NCI-H526 treated with DMSO at 0.1 percent for 48 hours (cell line): ENCODE measurements at regions not wholly inside any gene's neighbourhood (a gene's known extent, or its start where the extent isn't known, plus 50 kb on each side); places are given as distances from the start of the nearest gene placed in this dataset.
"Not testable (repeated sequence)": the region's sequence is repeated elsewhere in the genome, so short reads cannot be mapped to it uniquely, and the experiment has no call there.

Experiments
- DNase-seq: peaks from one replicate; lab custom pipeline; 2025; lab: John Stamatoyannopoulos, UW

DNA sequence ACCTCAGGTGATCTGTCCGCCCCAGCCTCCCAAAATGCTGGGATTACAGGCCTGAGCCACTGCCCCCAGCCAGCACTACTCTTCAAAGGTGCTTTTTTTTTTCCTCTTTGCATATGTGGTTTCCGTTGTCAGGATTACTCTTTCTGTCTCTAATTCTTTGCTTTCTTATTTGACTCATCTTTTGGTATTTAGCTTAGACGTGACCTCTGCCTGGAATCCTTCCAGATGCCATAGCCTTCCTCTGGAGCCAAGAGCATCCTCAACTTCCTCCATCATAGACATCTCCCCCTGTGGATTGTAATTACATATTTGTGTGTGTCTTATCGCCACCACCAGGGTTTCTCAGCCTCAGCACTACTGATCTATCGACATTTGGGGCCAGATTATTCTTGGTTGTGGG, 84.4 kb upstream of the XYLT1 start:
- DNase-seq = no peak

GRCh38 chr16:17552351-17552750, 81.6 kb upstream of the XYLT1 start:
- no peak for DNase-seq

- DNase-seq = not testable (repeated sequence)
Measured at GRCh38 chr16:17551682-17552081, 80.9 kb upstream of the XYLT1 start.

DNA sequence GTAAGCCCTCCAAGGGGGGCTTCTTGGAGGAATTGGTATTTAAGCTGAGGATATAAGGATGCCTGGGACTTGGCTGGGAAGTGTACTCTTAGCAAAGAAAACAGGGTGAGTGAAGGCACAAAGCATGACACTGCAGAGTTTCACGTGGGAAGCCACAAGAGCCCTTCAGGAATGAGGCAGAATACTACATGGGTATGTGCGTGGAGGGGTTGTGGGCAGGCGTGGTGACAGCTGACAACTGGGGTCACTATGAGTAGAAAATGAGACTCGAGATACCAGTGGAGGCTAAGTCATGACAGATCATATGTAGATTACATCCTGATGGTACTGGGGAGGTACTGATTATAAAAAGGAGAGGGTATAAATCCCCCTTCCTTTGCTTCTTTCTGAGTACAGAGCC, 78.1 kb upstream of the XYLT1 start:
- DNase-seq = no peak

DNA sequence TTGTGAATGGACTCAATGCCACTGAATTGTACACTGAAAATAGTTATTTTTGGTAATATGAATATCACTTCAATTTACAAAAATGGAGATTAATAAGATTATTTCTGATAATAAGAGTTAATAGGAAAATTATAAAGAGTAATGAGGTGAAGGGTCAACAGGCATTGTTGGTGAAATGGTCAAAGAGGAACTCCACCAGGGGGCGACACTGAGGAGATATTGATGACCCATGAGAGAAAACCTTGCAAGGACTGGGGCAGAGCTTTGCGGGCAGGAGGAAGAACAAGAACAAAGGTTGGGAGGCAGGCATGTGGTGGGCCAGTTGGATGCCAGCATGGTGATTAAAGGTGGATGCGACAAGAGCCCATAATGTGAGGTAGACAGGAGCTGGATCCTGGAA, 74.0 kb upstream of the XYLT1 start:
- DNase-seq = no peak

DNA sequence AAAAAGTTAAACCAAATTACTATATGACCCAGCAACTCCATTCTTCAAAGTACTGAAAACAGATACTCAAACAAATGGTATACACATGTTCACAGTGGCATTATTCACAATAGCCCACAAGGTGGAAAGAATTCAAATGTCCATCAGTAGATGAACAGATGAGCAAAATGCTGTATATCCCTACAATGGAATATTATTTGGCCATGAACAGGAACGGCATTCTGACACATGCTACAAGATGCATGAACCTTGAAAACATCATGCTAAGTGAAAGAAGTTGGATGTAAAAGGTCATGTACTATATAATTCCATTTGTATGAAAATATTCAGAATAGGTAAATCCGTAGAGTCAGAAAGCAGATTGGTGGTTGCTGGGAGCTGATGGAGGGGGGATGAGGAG, 73.5 kb upstream of the XYLT1 start:
- DNase-seq = no peak

GRCh38 chr16:17543073-17543472, 72.3 kb upstream of the XYLT1 start:
- DNase-seq = no peak

DNA sequence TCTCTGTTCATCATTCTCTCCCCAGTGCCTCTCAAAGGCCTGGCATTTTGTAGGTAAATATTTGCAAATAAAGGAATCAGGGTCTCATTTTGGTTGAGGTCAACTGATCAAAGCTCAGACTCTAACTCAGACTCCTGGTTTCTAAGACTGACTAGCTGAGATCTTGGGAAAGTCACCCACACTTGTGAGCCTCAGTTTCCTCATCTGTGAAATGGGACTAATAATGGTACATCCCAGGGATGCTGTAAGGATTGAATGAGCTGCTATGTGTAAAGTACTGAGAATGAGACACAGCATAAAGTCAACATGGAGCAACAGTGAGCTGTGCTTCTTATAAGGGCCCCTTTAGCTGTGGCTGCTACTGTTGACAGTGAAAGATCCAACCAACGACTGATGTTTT, 70.6 kb upstream of the XYLT1 start:
- DNase-seq = no peak

DNA sequence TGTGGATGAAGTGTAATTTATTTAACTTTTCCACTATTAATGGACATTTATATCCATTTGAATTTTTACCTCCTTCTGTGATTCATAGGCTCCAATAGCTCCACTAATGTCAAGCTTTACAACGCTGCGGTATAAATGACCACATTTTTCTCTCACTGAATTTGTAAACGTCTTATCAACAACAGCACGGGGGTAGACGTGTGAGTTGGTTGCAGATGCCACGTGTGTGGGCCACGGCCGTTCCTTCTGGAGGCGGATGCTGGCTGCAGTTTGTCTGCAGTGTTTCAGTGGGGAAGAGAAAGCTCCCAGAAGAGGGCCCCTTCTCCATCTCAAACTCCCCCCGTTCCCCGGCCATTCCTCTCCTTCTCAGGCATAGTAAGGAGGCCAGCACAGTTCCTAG, 68.2 kb upstream of the XYLT1 start:
- DNase-seq = no peak

DNA sequence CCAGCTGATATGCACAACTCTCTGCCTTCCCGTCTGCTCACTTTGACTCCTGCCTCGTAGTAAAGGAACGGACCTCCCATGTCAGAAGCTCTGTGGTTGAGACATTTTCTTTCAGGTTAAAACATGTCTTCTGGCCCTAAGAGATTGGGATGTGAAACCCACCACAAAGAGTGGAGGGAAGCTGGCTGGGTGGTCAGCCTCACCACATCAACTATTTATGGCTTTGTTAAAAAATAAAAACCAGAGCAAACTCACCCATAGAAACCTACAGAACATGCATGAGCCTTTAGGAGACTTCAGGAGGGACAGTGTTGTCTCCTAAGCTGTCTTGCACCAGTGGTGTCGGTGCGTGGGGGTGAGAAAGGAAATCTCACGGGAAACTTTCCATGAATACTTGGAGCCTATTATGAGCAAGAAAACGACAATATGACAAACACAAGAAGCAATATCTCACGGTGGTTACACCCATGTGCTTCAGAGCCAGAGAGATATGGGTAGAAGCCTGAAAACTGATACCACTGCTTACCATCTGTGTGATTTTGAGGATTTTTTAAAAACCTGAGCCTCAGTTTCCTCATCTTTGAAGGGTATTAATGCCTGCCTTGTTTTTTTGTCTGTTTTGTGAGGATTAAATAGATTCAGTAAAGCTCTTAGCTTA, 61.7 kb upstream of the XYLT1 start:
- DNase-seq = no peak

GRCh38 chr16:17529982-17530760, 59.4 kb upstream of the XYLT1 start:
- DNase-seq = no peak

GRCh38 chr16:17526956-17527937, 56.5 kb upstream of the XYLT1 start:
- no peak for DNase-seq

DNA sequence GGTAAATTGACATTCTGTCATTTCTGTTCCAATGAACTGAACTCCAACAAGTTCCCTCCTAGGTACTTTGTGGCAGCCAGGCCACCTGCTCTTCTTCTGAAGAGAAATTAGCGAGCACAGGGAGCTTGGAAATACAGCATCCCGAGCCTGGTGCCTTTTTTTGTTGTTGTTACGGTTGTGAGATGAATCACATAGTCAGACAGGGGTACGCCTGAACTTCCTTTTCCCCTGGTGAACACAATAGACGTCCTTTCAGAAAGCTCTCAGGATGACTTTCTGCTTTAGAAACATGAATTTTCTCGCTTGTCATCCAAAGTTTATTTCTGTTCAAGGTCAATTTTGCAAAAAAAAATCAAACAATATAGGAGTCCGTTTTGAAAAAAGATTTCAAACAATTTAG, 53.9 kb upstream of the XYLT1 start:
- DNase-seq = no peak

DNA sequence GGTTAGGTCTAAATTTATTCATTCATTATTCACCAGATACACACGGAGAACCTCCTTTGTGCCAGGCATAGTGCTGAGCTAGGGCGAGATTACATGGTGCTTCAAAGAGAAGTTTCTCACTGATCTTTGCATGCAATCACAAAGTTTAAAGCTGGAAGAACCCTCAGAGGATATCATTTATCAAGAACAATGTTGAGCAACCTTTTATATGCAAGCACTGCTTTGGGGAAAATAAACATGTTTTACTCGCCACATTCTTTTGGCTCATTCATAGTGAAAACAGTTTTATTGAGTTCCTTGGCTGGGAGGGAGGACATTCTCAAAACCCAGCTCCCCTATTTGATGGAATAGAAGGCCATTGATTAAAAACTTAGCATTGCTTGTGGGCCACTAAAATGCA, 49.8 kb upstream of the XYLT1 start:
- DNase-seq = no peak
